ENCODE measurements at regions not wholly inside any gene's neighbourhood (a gene's known extent, or its start where the extent isn't known, plus 50 kb on each side); places are given as distances from the start of the nearest gene placed in this dataset.

DNA sequence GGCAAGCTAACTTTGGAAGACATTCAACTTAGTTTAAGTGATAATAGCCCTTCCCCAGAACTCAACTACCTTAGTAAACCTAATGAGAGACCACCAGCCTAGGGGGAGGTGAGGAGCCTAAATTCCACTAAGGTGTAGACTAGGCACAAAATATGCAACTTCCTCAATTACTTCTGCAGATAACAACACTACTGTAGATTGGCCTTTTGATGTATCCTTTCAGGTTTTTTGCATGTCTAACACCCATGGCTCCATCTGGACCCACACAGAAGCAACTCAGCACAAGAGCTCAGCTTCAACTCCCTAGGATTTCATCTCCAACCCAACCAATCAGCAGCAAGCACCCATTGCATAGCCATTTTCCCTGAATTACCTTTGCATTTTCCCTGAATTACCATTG, 353.3 kb downstream of the AKAIN1 start:
- no peak for DNase-seq (ENCODE audit: low read depth)
- no peak overlapping the region for H3K4me3 ChIP-seq (ENCODE audit: control insufficient read depth, low read depth, low read length)
- TF ChIP-seq, protein P1, sequence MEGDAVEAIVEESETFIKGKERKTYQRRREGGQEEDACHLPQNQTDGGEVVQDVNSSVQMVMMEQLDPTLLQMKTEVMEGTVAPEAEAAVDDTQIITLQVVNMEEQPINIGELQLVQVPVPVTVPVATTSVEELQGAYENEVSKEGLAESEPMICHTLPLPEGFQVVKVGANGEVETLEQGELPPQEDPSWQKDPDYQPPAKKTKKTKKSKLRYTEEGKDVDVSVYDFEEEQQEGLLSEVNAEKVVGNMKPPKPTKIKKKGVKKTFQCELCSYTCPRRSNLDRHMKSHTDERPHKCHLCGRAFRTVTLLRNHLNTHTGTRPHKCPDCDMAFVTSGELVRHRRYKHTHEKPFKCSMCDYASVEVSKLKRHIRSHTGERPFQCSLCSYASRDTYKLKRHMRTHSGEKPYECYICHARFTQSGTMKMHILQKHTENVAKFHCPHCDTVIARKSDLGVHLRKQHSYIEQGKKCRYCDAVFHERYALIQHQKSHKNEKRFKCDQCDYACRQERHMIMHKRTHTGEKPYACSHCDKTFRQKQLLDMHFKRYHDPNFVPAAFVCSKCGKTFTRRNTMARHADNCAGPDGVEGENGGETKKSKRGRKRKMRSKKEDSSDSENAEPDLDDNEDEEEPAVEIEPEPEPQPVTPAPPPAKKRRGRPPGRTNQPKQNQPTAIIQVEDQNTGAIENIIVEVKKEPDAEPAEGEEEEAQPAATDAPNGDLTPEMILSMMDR (conservative IDR thresholded peaks at IDR 0.05; ENCODE audit: control insufficient read depth, insufficient read depth, low read depth, low read length) = no peak

DNA sequence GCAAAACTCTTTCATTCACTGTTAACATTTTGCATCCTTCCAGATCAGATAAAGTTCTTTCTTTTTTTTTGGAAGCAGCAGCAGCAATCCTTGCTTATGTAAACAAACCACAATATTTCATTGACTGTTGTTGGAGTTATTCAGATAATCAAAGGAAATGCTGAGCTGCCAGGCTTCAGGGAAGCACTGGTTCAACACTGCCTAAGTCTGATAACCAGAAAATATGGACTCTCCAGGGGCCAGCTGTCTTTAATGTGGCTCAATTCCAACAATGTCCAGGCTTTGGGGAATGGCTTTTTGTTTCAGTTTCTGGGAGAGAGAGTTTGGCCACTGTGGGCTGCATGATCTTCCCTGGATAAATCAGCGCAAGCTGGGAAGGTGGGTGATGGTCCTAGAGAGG, 354.3 kb downstream of the AKAIN1 start:
- TF ChIP-seq, protein P1 (conservative IDR thresholded peaks at IDR 0.05; ENCODE audit: control insufficient read depth, insufficient read depth, low read depth, low read length) = no peak
- no peak overlapping the region for H3K4me3 ChIP-seq (ENCODE audit: control insufficient read depth, low read depth, low read length)
- DNase-seq (ENCODE audit: low read depth) = no peak

- TF ChIP-seq, protein P1 (conservative IDR thresholded peaks at IDR 0.05; ENCODE audit: control insufficient read depth, insufficient read depth, low read depth, low read length) = no peak
- H3K4me3 ChIP-seq (ENCODE audit: control insufficient read depth, low read depth, low read length) = no peak overlapping the region
- DNase-seq (ENCODE audit: low read depth) = no peak
These were observed 354.8 kb downstream of the AKAIN1 start for GRCh38 chr18:4842287-4842686.

DNA sequence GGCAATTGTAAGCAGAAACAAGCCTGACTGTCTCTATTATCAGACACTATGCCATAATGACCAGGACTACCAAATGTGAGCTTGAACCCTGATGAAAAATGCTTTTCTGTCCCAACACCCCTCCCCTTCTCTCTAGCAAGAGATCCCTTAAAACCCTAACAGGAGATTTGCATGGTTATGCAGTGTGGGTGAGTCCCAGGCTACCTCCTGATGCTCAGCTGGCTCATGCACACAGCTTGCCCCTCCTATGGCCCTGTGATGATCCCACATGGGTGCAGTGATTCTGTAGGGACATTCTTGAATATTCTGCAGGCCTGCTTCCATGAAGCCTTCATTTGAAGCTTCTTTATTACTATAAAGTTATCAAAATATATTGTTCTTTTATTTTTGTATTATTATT, 357.4 kb downstream of the AKAIN1 start:
- no peak overlapping the region for H3K4me3 ChIP-seq (ENCODE audit: control insufficient read depth, low read depth, low read length)
- TF ChIP-seq, protein P1 (conservative IDR thresholded peaks at IDR 0.05; ENCODE audit: control insufficient read depth, insufficient read depth, low read depth, low read length) = no peak
- no peak for DNase-seq (ENCODE audit: low read depth)

- DNase-seq (ENCODE audit: low read depth) = no peak
- no peak overlapping the region for H3K4me3 ChIP-seq (ENCODE audit: control insufficient read depth, low read depth, low read length)
- TF ChIP-seq, protein P1 (conservative IDR thresholded peaks at IDR 0.05; ENCODE audit: control insufficient read depth, insufficient read depth, low read depth, low read length) = no peak
These were observed 360.9 kb downstream of the AKAIN1 start for GRCh38 chr18:4836141-4836540.

GRCh38 chr18:4831791-4832375, 365.2 kb downstream of the AKAIN1 start:
- TF ChIP-seq, protein P1 (conservative IDR thresholded peaks at IDR 0.05; ENCODE audit: control insufficient read depth, insufficient read depth, low read depth, low read length) = no peak
- no peak for DNase-seq (ENCODE audit: low read depth)
- no peak overlapping the region for H3K4me3 ChIP-seq (ENCODE audit: control insufficient read depth, low read depth, low read length)

DNA sequence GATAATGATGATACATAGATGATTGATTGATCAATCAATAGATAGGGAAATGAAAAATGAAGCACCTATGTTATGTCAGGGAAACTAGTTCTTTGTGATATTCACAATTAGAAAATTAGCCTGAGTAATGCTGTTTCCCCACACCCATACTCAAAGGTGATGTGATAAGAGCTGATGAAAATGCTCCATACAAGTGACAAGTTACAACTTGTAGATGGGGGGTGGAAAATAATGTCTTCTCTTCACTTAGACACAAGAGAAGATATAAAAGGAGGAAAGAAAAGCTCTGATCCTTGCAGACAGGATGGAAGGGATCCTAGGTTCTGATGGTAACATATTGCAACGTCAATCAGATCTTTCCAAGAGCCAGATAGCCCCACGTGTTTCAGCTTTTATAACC, 365.9 kb downstream of the AKAIN1 start:
- TF ChIP-seq, protein P1 (conservative IDR thresholded peaks at IDR 0.05; ENCODE audit: control insufficient read depth, insufficient read depth, low read depth, low read length) = no peak
- DNase-seq (ENCODE audit: low read depth) = no peak
- H3K4me3 ChIP-seq (ENCODE audit: control insufficient read depth, low read depth, low read length) = no peak overlapping the region
